ENCODE measurements at regions not wholly inside any gene's neighbourhood (a gene's known extent, or its start where the extent isn't known, plus 50 kb on each side); places are given as distances from the start of the nearest gene placed in this dataset.

DNA sequence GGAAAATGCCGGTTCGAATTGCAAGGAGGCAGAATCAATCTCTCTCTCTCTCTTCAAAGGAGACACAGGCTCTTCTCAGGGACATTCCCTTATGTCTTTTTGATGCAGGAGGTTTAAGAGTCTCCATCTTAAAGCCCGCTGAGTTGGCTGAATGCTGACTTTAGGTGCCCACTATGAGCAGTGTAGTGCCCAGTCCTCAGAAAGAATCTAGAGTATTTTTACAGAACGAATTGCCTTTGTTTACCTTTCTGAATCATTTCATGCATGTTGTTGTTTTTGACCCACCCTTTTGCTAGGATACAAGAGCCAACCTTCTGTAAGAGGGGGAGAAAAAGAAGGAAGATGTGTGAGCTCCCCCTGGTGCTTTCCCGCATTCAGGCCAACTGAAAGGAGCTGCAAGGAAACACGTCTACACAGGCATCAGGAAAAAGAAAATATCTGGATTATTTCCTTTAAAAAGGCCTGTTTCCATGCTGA, 193.5 kb upstream of the TCF4 start:
- no peaks in the 10 kb centered on the region for H3F3A ChIP-seq (ENCODE audit: insufficient read depth, low read length)
- H3K9me2 ChIP-seq (ENCODE audit: low read depth, low read length), result no peaks in the 10 kb centered on the region
- H3K4me3 ChIP-seq (ENCODE audit: low read depth, low read length, poor library complexity, severe bottlenecking), result no peak overlapping the region
- no peaks in the 10 kb centered on the region for H3K4me1 ChIP-seq (ENCODE audit: insufficient read depth, low read length, severe bottlenecking)
- H2AFZ ChIP-seq (ENCODE audit: low read length), result no peak overlapping the region
- no peaks in the 10 kb centered on the region for H3K36me3 ChIP-seq (ENCODE audit: insufficient read depth, low read length)
- H3K4me2 ChIP-seq (ENCODE audit: low read length), result no peak overlapping the region
- H3K27me3 ChIP-seq (ENCODE audit: insufficient read depth, low read length), result no peaks in the 10 kb centered on the region
- TF ChIP-seq, protein P1, sequence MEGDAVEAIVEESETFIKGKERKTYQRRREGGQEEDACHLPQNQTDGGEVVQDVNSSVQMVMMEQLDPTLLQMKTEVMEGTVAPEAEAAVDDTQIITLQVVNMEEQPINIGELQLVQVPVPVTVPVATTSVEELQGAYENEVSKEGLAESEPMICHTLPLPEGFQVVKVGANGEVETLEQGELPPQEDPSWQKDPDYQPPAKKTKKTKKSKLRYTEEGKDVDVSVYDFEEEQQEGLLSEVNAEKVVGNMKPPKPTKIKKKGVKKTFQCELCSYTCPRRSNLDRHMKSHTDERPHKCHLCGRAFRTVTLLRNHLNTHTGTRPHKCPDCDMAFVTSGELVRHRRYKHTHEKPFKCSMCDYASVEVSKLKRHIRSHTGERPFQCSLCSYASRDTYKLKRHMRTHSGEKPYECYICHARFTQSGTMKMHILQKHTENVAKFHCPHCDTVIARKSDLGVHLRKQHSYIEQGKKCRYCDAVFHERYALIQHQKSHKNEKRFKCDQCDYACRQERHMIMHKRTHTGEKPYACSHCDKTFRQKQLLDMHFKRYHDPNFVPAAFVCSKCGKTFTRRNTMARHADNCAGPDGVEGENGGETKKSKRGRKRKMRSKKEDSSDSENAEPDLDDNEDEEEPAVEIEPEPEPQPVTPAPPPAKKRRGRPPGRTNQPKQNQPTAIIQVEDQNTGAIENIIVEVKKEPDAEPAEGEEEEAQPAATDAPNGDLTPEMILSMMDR (IDR thresholded peaks at IDR 0.05; ENCODE audit: low read length), result peak; percentile 48; the same call in 1 of the 2 replicates
- no peak for TF ChIP-seq EZH2 (IDR thresholded peaks at IDR 0.05; ENCODE audit: borderline replicate concordance, low read length)
- no peaks in the 10 kb centered on the region for H3K9me3 ChIP-seq (ENCODE audit: low read length)
- no peak overlapping the region for H3K9ac ChIP-seq (ENCODE audit: low read length)
- no peak overlapping the region for H3K27ac ChIP-seq (ENCODE audit: low read depth, low read length, poor library complexity, severe bottlenecking)
- H4K20me1 ChIP-seq (ENCODE audit: insufficient read depth, low read length), result no peaks in the 10 kb centered on the region
- H3K79me2 ChIP-seq (ENCODE audit: insufficient read depth, low read length), result no peaks in the 10 kb centered on the region

- no peak overlapping the region for H3K4me2 ChIP-seq (ENCODE audit: low read length)
- H3K79me2 ChIP-seq (ENCODE audit: insufficient read depth, low read length), result no peaks in the 10 kb centered on the region
- H3K27ac ChIP-seq (ENCODE audit: low read depth, low read length, poor library complexity, severe bottlenecking), result no peak overlapping the region
- TF ChIP-seq EZH2 (IDR thresholded peaks at IDR 0.05; ENCODE audit: borderline replicate concordance, low read length), result no peak
- TF ChIP-seq, protein P1 (IDR thresholded peaks at IDR 0.05; ENCODE audit: low read length), result no peak
- no peaks in the 10 kb centered on the region for H4K20me1 ChIP-seq (ENCODE audit: insufficient read depth, low read length)
- no peaks in the 10 kb centered on the region for H3K36me3 ChIP-seq (ENCODE audit: insufficient read depth, low read length)
- H3K9me2 ChIP-seq (ENCODE audit: low read depth, low read length), result no peaks in the 10 kb centered on the region
- H3K9me3 ChIP-seq (ENCODE audit: low read length), result no peaks in the 10 kb centered on the region
- no peaks in the 10 kb centered on the region for H3K4me1 ChIP-seq (ENCODE audit: insufficient read depth, low read length, severe bottlenecking)
- no peaks in the 10 kb centered on the region for H3F3A ChIP-seq (ENCODE audit: insufficient read depth, low read length)
- H3K27me3 ChIP-seq (ENCODE audit: insufficient read depth, low read length), result no peaks in the 10 kb centered on the region
- H3K4me3 ChIP-seq (ENCODE audit: low read depth, low read length, poor library complexity, severe bottlenecking), result no peak overlapping the region
- no peak overlapping the region for H2AFZ ChIP-seq (ENCODE audit: low read length)
- H3K9ac ChIP-seq (ENCODE audit: low read length), result no peak overlapping the region
These were observed 192.6 kb upstream of the TCF4 start for GRCh38 chr18:55780586-55781071.

DNA sequence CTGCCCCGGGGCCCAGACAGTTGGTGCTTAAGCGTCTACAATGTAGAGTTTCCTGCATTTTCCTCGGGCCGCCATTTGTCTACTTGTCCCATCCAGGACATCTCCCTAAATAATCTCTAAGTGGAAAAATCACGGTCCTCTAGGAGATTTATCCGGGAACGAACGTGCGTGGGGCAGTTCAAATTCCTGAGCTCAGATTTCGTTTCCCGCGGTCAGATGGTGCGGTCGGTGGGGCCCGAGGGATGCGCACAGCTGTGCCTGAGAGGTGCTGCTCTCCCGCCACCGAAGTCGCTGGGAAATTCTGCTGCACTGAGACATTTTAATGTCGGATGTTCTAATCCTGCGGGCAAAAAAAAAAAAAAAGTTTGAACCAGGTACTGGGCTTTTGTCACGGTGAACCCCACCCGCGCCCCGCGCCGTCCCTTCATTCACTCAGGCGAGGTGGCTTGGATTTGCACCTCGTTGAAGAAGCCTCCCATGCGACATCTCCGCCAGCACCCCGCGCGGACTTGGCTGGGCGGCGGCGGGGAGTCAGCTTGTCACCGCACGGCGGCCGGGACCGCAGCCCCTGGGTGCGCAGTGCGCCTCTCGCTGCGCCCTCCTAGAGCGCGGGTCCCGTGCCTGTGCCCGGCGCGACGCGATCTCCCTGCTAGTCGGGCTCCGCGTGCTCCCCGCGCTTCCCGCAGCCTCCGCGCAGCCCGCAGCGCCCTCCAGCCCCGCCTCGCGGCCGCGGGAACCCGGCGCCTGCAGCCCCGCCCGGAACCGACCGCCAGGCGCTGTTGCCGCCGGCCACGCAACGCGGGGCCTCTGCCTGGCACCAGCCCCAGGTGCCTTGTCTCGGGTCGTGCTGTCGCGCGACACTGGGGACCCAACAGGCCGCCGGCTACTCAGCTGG, 191.9 kb upstream of the TCF4 start:
- no peak overlapping the region for H3K4me2 ChIP-seq (ENCODE audit: low read length)
- H3K27me3 ChIP-seq (ENCODE audit: insufficient read depth, low read length), result no peaks in the 10 kb centered on the region
- no peaks in the 10 kb centered on the region for H3K9me3 ChIP-seq (ENCODE audit: low read length)
- H4K20me1 ChIP-seq (ENCODE audit: insufficient read depth, low read length), result no peaks in the 10 kb centered on the region
- no peak overlapping the region for H3K27ac ChIP-seq (ENCODE audit: low read depth, low read length, poor library complexity, severe bottlenecking)
- H3F3A ChIP-seq (ENCODE audit: insufficient read depth, low read length), result no peaks in the 10 kb centered on the region
- H3K4me1 ChIP-seq (ENCODE audit: insufficient read depth, low read length, severe bottlenecking), result no peaks in the 10 kb centered on the region
- no peaks in the 10 kb centered on the region for H3K9me2 ChIP-seq (ENCODE audit: low read depth, low read length)
- TF ChIP-seq, protein P1 (IDR thresholded peaks at IDR 0.05; ENCODE audit: low read length), result no peak
- no peak for TF ChIP-seq EZH2 (IDR thresholded peaks at IDR 0.05; ENCODE audit: borderline replicate concordance, low read length)
- H3K79me2 ChIP-seq (ENCODE audit: insufficient read depth, low read length), result no peaks in the 10 kb centered on the region
- H3K4me3 ChIP-seq (ENCODE audit: low read depth, low read length, poor library complexity, severe bottlenecking), result no peak overlapping the region
- H2AFZ ChIP-seq (ENCODE audit: low read length), result no peak overlapping the region
- H3K36me3 ChIP-seq (ENCODE audit: insufficient read depth, low read length), result no peaks in the 10 kb centered on the region
- no peak overlapping the region for H3K9ac ChIP-seq (ENCODE audit: low read length)

Measured in OCI-LY1 (cell line).